ENCODE measurements at regions not wholly inside any gene's neighbourhood (a gene's known extent, or its start where the extent isn't known, plus 50 kb on each side); places are given as distances from the start of the nearest gene placed in this dataset.

GRCh38 chr9:134551176-134551575 lies 90.4 kb upstream of the COL5A1 start:
- Histone ChIP-seq H3K27me3 (replicated peaks; ENCODE audit: insufficient read depth) (no peaks in the 10 kb centered on the region), H3K9me3 (no peaks in the 10 kb centered on the region), H3K4me1 (replicated peaks) (no peaks in the 10 kb centered on the region), H3K36me3 (no peaks in the 10 kb centered on the region), H3K27ac (no peak overlapping the region), H3K4me3 (no peak overlapping the region)
- no peak for TF ChIP-seq POLR2A (IDR thresholded peaks at IDR 0.05)
- TF ChIP-seq CTCF (IDR thresholded peaks at IDR 0.05): no peak
- no peak for TF ChIP-seq POLR2AphosphoS5 (IDR thresholded peaks at IDR 0.05)
- DNase-seq (ENCODE audit: low spot score): no peak
- 94% methylated on average over 13 of the region's 23 CpGs for WGBS
- intact Hi-C loops (cut with DNase I): no loop called here

GRCh38 chr9:134551644-134552348 lies 89.8 kb upstream of the COL5A1 start:
- Histone ChIP-seq H3K27me3 (replicated peaks; ENCODE audit: insufficient read depth) (no peaks in the 10 kb centered on the region), H3K4me3 (no peak overlapping the region), H3K27ac (no peak overlapping the region), H3K4me1 (replicated peaks) (no peaks in the 10 kb centered on the region), H3K9me3 (no peaks in the 10 kb centered on the region), H3K36me3 (no peaks in the 10 kb centered on the region)
- 36% methylated on average over 24 of the region's 24 CpGs for WGBS
- DNase-seq (ENCODE audit: low spot score): no peak
- TF ChIP-seq POLR2AphosphoS5 (IDR thresholded peaks at IDR 0.05) (no peak), CTCF (IDR thresholded peaks at IDR 0.05) (no peak), POLR2A (IDR thresholded peaks at IDR 0.05) (no peak)
- intact Hi-C loops (cut with DNase I): no loop called here

GRCh38 chr9:134552349-134552990 lies 89.1 kb upstream of the COL5A1 start:
- WGBS: 85% methylated on average over 8 of the region's 9 CpGs
- no peaks in the 10 kb centered on the region for H3K27me3 ChIP-seq (replicated peaks; ENCODE audit: insufficient read depth)
- no peaks in the 10 kb centered on the region for H3K4me1 ChIP-seq (replicated peaks)
- TF ChIP-seq POLR2A (IDR thresholded peaks at IDR 0.05) (no peak), CTCF (IDR thresholded peaks at IDR 0.05) (no peak), POLR2AphosphoS5 (IDR thresholded peaks at IDR 0.05) (no peak)
- no peaks in the 10 kb centered on the region for H3K9me3 ChIP-seq
- DNase-seq (ENCODE audit: low spot score): no peak
- no peak overlapping the region for H3K4me3 ChIP-seq
- intact Hi-C loops (cut with DNase I): no loop called here
- H3K36me3 ChIP-seq: no peaks in the 10 kb centered on the region
- H3K27ac ChIP-seq: no peak overlapping the region

GRCh38 chr9:134553061-134553891 lies 88.3 kb upstream of the COL5A1 start:
- Histone ChIP-seq H3K9me3 (no peaks in the 10 kb centered on the region), H3K27ac (no peak overlapping the region), H3K4me1 (replicated peaks) (no peaks in the 10 kb centered on the region), H3K36me3 (no peaks in the 10 kb centered on the region), H3K4me3 (no peak overlapping the region), H3K27me3 (replicated peaks; ENCODE audit: insufficient read depth) (no peaks in the 10 kb centered on the region)
- TF ChIP-seq CTCF (IDR thresholded peaks at IDR 0.05): no peak
- no peak for TF ChIP-seq POLR2AphosphoS5 (IDR thresholded peaks at IDR 0.05)
- TF ChIP-seq POLR2A (IDR thresholded peaks at IDR 0.05): no peak
- WGBS: 57% methylated on average over 22 of the region's 26 CpGs
- no peak for DNase-seq (ENCODE audit: low spot score)
- intact Hi-C loops (cut with DNase I): no loop called here

All from prostate gland (tissue), 2 donors.